Activated CD8-positive, alpha-beta T cell treated with anti-CD3 and anti-CD28 coated beads, Interleukin-2, amount 10 ng/mL, durations not matched to agents 7 days and 5 days (primary cell): ENCODE measurements at regions not wholly inside any gene's neighbourhood (a gene's known extent, or its start where the extent isn't known, plus 50 kb on each side); places are given as distances from the start of the nearest gene placed in this dataset.

Experiments
- ATAC-seq: fragments of 150-1000 bp; cut with Tn5 transposase; one replicate; pipeline ENCODE4 v1.10.0; 2021; ENCODE audit warnings: moderate library complexity
- CTCF ChIA-PET: fragments of 350-600 bp; sonication (Branson Sonifier 250); formaldehyde crosslinking; loops from one replicate; lab custom pipeline; 2021; ENCODE audit warnings: antibody characterized with exemption; lab: Charles Lee
- POLR2A ChIA-PET: fragments of 350-600 bp; sonication (Branson Sonifier 250); formaldehyde crosslinking; loops from one replicate; lab custom pipeline; 2021; ENCODE audit warnings: antibody characterized with exemption; lab: Charles Lee
- DNase-seq: peaks from one replicate; pipeline ENCODE4 v3.0.0-alpha.2; 2020
- H3K27ac Mint-ChIP-seq: one replicate; pipeline ENCODE4 v1.8.0; 2021; ENCODE audit warnings: mild to moderate bottlenecking, mixed read lengths
- H3K27me3 Mint-ChIP-seq: one replicate; pipeline ENCODE4 v1.8.0; 2021; ENCODE audit warnings: low read depth, mixed read lengths
- H3K36me3 Mint-ChIP-seq: one replicate; pipeline ENCODE4 v1.8.0; 2021; ENCODE audit warnings: low read depth, mixed read lengths
- H3K4me1 Mint-ChIP-seq: one replicate; pipeline ENCODE4 v1.8.0; 2021; ENCODE audit warnings: low read depth, mixed read lengths
- H3K4me3 Mint-ChIP-seq: one replicate; pipeline ENCODE4 v1.8.0; 2021; ENCODE audit warnings: mild to moderate bottlenecking, mixed read lengths
- H3K9me3 Mint-ChIP-seq: one replicate; pipeline ENCODE4 v1.8.0; 2022; ENCODE audit warnings: mixed read lengths; ENCODE audit not compliant: insufficient read depth

DNA sequence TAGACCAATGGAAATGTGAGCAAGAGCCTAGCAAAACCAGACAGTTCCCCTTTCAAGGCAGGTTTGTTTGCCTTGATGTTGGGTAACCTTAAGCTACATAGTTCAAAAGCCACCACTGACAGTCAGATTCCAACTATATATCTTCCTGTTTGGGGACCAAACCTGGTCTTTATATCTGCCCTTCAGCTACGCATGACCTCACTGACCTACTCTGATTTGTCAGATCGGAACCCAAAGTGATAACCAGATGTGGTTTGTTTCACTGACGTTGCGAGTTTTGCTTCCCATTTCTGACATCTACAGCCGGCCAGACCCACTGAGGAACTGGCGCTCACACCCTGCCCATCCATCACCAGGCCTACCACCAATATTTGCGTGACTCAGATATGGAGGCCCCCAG is 361.1 kb upstream of the CHRM3 start:
- CTCF ChIA-PET, result no interaction called here
- ATAC-seq, result no peak
- Mint-ChIP-seq H3K27me3 (no peaks in the 10 kb centered on the region), H3K27ac (no peak overlapping the region), H3K9me3 (no peaks in the 10 kb centered on the region), H3K4me1 (no peaks in the 10 kb centered on the region), H3K4me3 (no peak overlapping the region), H3K36me3 (no peaks in the 10 kb centered on the region)
- POLR2A ChIA-PET, result no interaction called here
- DNase-seq, result no peak

DNA sequence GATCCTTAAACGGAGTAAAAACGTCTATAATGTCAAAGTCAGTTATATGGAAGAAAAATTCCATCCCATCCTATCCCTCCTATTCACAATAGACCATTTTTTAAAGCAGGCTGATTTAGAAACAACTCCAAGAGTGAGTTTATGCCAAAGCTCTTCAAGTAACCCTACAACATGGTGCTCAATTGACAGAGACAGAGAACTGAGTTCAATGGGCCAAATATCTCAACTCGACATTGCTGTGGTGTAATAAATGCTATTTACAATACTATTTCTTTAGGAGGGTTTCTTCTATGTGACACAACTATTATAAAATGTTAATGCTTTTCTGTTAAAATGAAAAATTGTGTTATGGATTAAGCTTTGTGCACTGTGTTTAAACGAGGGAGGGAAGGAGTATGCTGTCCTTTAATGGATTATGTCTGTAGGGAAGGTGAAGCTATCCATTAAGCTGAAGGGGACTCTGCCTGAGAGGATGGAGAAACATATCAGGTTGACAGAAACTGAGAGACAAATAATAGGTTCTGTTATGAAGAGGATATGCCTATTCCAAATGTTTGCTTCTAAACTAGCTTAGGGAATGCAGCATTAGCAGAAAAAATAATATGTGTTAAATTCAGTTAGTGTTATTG is 362.5 kb upstream of the CHRM3 start:
- ChIA-PET CTCF (no interaction called here), POLR2A (no interaction called here)
- Mint-ChIP-seq H3K36me3 (no peaks in the 10 kb centered on the region), H3K4me3 (no peak overlapping the region), H3K27ac (no peak overlapping the region), H3K27me3 (no peaks in the 10 kb centered on the region), H3K4me1 (no peaks in the 10 kb centered on the region), H3K9me3 (no peaks in the 10 kb centered on the region)
- ATAC-seq, result no peak
- no peak for DNase-seq

DNA sequence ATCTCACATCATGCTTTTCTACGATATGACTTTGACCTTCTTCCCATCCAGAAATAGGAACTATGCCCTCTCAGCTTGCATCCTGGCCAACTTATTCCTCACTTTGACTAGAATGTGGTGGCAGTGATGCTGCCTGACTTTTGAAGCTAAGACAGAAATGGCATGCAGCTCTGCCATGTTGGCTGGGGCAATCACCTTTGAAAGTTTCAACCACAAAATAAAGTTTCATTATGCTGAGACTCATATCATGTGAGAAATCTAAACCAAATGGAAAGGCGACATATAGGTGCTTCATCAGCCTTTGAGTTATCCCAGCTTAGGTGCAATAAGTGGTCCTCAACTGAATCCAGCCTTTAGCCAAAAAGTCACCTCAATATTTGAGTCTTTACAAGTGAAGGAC is 370.0 kb upstream of the CHRM3 start:
- Mint-ChIP-seq H3K27me3 (no peaks in the 10 kb centered on the region), H3K4me1 (no peaks in the 10 kb centered on the region), H3K27ac (no peak overlapping the region), H3K9me3 (no peaks in the 10 kb centered on the region), H3K4me3 (no peak overlapping the region), H3K36me3 (no peaks in the 10 kb centered on the region)
- CTCF ChIA-PET, result no interaction called here
- no peak for ATAC-seq
- DNase-seq, result no peak
- POLR2A ChIA-PET, result no interaction called here

DNA sequence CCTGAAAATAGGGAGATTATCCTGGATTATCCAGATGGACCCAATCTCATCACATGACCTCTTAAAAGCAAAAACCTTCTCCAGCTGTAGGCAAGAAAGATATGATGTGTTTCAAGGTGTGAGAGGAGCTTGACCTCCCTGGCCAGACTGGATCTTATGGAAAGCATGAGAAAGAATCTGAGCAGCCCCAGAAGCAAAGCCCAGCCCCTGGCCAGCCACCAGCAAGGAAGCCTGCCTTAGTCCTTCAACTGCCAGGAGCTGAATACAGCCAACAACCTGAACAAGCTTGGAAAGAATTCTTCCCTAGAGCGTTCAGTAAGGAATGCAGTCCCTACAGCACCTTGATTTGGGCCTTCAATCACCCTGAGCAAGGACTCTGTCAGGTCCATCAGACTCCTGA is 375.0 kb upstream of the CHRM3 start:
- Mint-ChIP-seq H3K27ac (no peak overlapping the region), H3K4me1 (no peaks in the 10 kb centered on the region), H3K27me3 (no peaks in the 10 kb centered on the region), H3K9me3 (no peaks in the 10 kb centered on the region), H3K4me3 (no peak overlapping the region), H3K36me3 (no peaks in the 10 kb centered on the region)
- ChIA-PET POLR2A (no interaction called here), CTCF (no interaction called here)
- ATAC-seq (no peak), DNase-seq (no peak)

DNA sequence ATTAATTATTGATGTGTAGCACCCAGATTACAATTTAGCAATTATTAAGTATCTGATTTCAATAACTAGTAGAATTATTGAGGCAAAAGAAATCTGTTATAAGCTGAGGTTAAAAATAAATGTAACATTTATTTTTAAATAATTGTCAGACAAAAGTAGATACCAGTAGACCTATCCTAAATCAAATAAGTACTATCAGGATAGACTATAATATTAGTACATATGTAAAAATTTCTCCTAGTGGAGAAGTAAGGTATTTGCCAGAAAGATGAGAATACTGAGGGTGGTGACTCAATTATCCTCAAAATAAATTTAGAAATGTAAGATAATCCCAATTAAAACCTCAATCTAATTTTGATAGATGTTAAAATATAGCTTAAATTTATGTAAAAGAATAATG is 377.8 kb upstream of the CHRM3 start:
- Mint-ChIP-seq H3K27ac (no peak overlapping the region), H3K27me3 (no peaks in the 10 kb centered on the region), H3K4me3 (no peak overlapping the region), H3K4me1 (no peaks in the 10 kb centered on the region), H3K36me3 (no peaks in the 10 kb centered on the region), H3K9me3 (no peaks in the 10 kb centered on the region)
- POLR2A ChIA-PET, result no interaction called here
- ATAC-seq (no peak), DNase-seq (no peak)
- CTCF ChIA-PET, result no interaction called here

DNA sequence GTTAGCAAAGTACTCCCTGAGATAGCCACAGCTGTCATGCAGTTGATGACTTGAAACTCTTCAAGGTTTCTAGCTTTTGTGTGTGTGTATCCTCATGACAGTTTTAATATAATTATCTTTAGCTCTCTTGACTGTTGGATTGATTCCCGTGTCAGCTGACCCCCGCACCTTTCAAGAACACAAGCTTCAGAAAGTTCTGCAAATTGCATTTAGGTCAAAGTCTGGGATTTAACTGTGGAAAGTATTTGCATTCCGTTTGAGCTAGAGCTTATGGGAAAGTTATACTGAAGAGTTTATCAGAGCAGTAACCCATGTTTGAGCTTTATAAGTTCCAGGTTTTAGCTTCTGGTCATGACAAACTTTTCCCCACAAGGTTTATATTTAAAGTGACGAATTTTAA is 380.1 kb upstream of the CHRM3 start:
- Mint-ChIP-seq H3K4me3 (no peak overlapping the region), H3K27ac (no peak overlapping the region), H3K27me3 (no peaks in the 10 kb centered on the region), H3K36me3 (no peaks in the 10 kb centered on the region), H3K4me1 (no peaks in the 10 kb centered on the region), H3K9me3 (no peaks in the 10 kb centered on the region)
- ChIA-PET CTCF (no interaction called here), POLR2A (no interaction called here)
- ATAC-seq (no peak), DNase-seq (no peak)

DNA sequence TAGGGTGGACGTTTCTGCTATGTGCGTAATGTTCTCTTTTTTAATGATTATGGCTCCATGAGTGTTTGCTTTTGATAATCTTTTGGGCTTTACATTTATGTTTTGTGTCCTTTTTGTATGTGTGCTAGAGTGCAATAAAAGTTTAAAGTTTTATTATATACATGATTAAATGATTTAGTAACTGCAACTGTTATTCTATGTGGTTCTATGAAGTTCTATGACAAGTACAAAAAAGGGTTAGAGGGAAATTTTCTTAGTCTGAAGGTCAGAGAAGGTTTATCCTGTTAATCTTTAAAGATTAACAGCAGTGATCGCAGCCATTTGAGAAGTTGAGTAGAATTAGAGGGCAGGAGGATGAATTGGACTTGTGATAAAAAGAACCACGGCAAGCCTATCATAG is 386.4 kb upstream of the CHRM3 start:
- Mint-ChIP-seq H3K27ac (no peak overlapping the region), H3K4me3 (no peak overlapping the region), H3K27me3 (no peaks in the 10 kb centered on the region), H3K4me1 (no peaks in the 10 kb centered on the region), H3K36me3 (no peaks in the 10 kb centered on the region), H3K9me3 (no peaks in the 10 kb centered on the region)
- DNase-seq (no peak), ATAC-seq (no peak)
- ChIA-PET POLR2A (no interaction called here), CTCF (no interaction called here)

DNA sequence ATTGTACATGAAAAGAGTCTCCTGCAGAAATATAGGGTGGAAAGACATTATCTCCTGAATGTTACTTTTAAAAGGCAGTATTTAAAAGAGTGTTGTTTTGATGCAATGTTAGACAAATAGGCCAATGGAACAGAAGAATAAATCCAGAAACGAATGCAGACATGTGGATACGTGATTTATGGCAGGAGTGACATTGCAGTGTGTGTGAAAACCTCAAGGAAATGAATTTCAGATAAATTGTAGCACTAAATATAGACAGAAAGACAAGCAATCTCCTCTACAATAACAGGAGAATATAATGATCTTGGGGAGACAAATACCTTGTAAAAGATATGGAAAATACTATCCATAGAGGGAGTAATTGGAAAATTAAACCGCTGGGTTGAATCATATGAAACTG is 387.8 kb upstream of the CHRM3 start:
- ChIA-PET POLR2A (no interaction called here), CTCF (no interaction called here)
- no peaks in the 10 kb centered on the region for H3K36me3 Mint-ChIP-seq

DNA sequence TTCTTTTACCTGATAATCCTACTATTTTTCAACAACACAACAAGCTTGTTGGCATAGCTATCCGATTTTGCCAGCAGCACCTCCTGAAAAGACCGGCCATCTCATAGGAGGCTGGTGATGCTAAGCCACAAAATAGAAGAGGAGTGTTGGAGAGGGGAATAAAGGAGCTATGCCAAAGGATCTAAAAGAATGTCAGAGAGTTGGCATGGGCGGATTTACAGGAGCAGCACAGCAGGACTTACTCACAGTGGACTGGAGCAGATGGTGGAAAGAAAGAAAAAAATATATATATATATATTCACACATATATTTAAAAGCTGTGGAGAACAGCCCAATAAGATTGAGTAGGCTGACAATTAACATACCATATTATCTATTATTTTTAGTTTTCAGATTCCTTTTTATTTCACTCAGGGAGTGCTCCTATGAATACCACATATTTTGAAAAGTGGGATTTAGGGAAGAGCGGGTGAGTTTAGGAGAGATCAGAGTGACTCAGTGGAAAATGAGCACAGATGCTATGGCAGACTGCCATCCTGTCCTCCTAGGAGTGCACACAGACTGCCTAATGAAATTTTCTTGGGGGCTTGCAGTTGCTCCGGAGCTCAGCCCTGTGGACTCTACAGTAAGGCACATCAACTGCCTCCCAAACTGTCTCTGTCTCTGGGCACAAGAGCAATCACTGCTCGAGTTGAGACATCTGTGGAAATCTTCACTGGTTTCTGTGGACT is 394.4 kb upstream of the CHRM3 start:
- no peaks in the 10 kb centered on the region for H3K4me1 Mint-ChIP-seq
- no peaks in the 10 kb centered on the region for H3K27me3 Mint-ChIP-seq
- ChIA-PET CTCF (no interaction called here), POLR2A (no interaction called here)
- H3K36me3 Mint-ChIP-seq, result no peaks in the 10 kb centered on the region
- H3K4me3 Mint-ChIP-seq, result no peak overlapping the region
- ATAC-seq, result no peak
- peaks cover 8% of the 10 kb centered on the region for H3K9me3 Mint-ChIP-seq
- no peak overlapping the region for H3K27ac Mint-ChIP-seq
- DNase-seq, result no peak

More for the DNA sequence above, 387.8 kb upstream of the CHRM3 start:
- no peak for ATAC-seq
- H3K27me3 Mint-ChIP-seq, result no peaks in the 10 kb centered on the region
- DNase-seq, result no peak
- no peak overlapping the region for H3K27ac Mint-ChIP-seq
- no peaks in the 10 kb centered on the region for H3K9me3 Mint-ChIP-seq
- H3K4me1 Mint-ChIP-seq, result no peaks in the 10 kb centered on the region
- H3K4me3 Mint-ChIP-seq, result no peak overlapping the region

DNA sequence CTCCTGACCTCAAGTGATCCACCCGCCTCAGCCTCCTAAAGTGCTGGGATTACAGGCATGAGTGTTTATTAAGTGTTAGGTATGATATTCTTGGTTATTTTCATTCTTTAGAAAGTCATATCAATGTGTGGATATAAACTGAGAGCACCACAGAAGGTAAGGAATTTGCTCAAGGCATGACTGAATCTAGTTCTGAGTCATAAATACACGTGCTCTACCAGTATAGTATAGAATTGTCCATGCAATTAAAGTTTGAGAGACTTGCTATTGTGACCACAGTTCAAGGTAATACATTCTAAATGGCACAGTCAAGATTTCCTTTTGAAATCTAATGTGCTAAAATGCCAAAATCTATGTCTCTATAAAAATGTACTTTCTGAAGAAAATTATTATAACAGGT is 401.1 kb upstream of the CHRM3 start:
- Mint-ChIP-seq H3K27ac (no peak overlapping the region), H3K36me3 (no peaks in the 10 kb centered on the region), H3K4me1 (no peaks in the 10 kb centered on the region), H3K9me3 (peaks cover 8% of the 10 kb centered on the region), H3K4me3 (no peak overlapping the region), H3K27me3 (no peaks in the 10 kb centered on the region)
- CTCF ChIA-PET, result no interaction called here
- DNase-seq (no peak), ATAC-seq (no peak)
- POLR2A ChIA-PET, result no interaction called here

DNA sequence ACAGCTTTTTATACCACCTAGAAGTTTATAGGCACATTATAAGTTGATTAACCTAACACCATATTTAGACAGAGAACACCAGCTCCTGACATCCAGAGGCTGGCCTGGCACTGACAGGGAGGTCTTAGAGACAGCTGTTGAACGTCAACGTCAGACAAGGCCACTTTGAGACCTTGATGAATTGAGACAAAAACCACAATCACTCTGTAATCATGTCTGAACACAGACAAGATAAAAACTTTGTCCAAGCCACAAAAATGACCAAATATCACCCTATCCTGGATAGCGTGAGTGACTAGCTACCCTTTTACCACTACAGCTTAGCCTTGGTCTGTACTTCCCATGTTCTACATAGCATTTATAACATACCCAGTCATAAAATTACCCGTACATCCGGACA is 403.6 kb upstream of the CHRM3 start:
- ChIA-PET CTCF (no interaction called here), POLR2A (no interaction called here)
- ATAC-seq (no peak), DNase-seq (no peak)
- no peaks in the 10 kb centered on the region for H3K27me3 Mint-ChIP-seq
- H3K4me3 Mint-ChIP-seq, result no peak overlapping the region
- H3K4me1 Mint-ChIP-seq, result no peaks in the 10 kb centered on the region
- H3K9me3 Mint-ChIP-seq, result no peaks in the 10 kb centered on the region
- H3K27ac Mint-ChIP-seq, result no peak overlapping the region
- H3K36me3 Mint-ChIP-seq, result no peaks in the 10 kb centered on the region

DNA sequence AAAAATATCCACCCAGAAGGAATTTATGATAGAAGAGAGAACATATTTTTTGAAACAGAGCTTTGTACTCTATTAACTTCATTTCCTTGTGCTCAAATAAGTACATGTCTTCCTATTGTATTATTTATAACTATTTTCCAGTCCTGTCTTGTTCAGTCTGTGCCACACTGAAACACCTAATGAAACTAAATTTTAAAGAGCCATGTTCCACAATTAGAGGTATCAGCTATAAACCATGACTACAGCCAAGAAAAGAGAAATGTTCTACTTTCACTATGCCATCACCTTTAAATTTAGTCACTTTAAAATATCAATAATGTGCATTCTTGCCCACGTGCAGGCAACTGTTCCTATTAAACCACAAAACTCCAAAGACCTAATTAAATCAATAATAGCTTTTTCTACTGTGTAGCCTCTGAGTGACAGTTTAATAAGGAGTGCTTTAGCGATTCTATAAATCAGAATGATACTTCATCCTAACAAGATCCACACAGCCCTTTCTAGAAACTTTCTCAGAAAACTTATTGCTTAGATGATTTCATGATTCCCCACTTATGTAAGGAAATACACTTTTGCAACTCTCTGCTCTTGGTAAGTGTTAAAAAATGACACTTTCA is 404.9 kb upstream of the CHRM3 start:
- Mint-ChIP-seq H3K27me3 (no peaks in the 10 kb centered on the region), H3K9me3 (no peaks in the 10 kb centered on the region), H3K27ac (no peak overlapping the region), H3K36me3 (no peaks in the 10 kb centered on the region), H3K4me1 (no peaks in the 10 kb centered on the region), H3K4me3 (no peak overlapping the region)
- ChIA-PET POLR2A (no interaction called here), CTCF (interaction anchor here (0.5 kb wide), 1 partner anchor 1117 kb away, joined by 3 read pairs; no protein-coding TSS in a partner anchor)
- no peak for ATAC-seq
- no peak for DNase-seq
